Stimulated activated CD8-positive, alpha-beta memory T cell treated with anti-CD3 and anti-CD28 coated beads, Interleukin-4, amount 100 ng/mL, for 4 hours (primary cell): ENCODE measurements at regions not wholly inside any gene's neighbourhood (a gene's known extent, or its start where the extent isn't known, plus 50 kb on each side); places are given as distances from the start of the nearest gene placed in this dataset.
"Not testable (repeated sequence)": the region's sequence is repeated elsewhere in the genome, so short reads cannot be mapped to it uniquely, and the experiment has no call there.

Source experiments
- DNase-seq, 2 donors: peaks; one replicate each; pipeline ENCODE4 v3.0.0-alpha.2; 2020; ENCODE audit warnings: low read depth in 2 of 2, low spot score in 1 of 2

- no peak for DNase-seq
These were observed 1884.0 kb upstream of the CELF4 start for GRCh38 chr18:39449566-39449965.

DNA sequence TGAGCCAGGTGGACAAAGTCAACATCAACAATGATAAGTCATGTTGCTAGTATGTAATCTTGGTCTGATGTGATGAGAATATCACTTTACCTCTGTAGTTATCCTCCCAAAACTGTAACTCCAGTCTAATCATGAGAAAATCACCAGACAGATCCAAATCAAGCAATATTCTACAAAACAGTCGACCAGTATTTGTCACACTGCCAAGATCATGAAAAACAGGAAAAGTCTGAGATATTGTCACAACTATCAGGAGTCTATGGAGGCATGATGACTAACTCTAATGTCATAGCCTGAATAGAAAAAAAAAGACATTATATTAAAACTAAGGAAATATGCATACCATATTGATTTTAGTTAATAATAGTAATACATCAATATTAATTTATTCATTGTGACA is 1883.3 kb upstream of the CELF4 start:
- DNase-seq, result no peak

DNA sequence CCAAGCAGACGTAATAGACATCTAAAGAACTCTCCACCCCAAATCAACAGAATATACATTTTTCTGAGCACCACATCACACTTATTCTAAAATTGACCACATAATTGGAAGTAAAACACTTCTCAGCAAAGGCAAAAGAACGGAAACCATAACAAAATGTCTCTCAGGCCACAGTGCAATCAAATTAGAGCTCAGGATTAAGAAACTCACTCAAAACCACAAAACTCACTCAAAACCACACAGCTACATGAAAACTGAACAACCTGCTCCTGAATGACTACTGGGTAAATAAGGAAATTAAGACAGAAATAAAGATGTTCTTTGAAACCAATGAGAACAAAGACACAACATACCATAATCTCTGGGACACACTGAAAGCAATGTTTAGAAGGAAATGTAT is 1879.4 kb upstream of the CELF4 start:
- not testable (repeated sequence) for DNase-seq

DNA sequence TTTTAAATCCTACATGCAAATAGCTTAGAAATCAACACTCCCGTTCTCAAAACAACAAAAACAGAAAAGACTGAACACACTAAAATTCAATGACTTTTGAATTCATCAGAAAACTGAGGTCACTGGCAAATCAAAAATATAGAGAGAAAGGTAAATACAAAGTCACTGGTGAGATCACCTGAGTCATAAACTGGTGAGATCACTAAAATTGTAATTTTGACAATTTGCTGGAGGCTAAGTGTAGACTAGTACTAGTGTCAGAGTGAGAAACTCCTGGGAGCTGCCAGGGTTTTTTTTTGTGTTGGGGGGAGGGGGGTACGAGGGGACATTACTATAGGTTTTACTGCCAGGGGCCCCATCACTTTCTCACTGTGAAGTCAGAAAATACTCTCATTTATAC is 1876.0 kb upstream of the CELF4 start:
- DNase-seq, result no peak

DNA sequence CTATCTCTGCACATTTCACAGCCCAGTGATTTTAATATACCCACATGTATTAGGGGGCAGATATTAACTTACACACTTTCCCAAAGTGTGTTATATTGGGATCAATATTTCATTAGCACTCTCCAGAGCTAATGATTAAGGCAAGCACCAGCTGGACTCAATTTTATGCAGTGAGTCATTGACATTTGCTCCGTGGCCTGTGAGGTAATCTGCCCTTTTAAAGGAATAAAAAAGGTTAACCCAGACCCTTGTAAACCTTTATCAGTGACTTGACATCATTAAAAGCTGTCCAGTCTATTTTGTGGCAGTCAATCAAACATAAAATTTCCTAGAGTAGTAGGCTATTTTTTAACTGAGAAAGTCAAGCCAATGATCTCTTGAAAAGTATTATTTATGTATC is 1870.4 kb upstream of the CELF4 start:
- DNase-seq, result no peak

DNA sequence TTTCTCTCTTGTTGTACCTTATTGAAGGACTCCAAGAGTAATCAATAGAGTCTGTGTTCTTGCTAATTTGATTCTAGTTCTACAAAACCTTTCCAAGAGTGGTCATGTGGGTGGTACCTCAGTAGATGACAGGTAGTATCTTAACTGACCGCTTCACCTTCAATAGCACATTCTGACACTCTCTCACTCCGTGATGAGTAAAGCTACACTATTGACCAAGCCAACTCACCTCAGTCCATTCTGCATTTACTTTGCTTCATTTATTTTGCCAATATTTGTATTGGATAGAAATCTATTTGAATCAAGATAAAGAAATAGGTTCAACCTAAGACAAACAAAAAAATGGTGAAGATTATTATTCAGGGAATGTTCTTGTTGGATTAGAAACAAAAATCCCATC is 1869.6 kb upstream of the CELF4 start:
- DNase-seq, result no peak

DNA sequence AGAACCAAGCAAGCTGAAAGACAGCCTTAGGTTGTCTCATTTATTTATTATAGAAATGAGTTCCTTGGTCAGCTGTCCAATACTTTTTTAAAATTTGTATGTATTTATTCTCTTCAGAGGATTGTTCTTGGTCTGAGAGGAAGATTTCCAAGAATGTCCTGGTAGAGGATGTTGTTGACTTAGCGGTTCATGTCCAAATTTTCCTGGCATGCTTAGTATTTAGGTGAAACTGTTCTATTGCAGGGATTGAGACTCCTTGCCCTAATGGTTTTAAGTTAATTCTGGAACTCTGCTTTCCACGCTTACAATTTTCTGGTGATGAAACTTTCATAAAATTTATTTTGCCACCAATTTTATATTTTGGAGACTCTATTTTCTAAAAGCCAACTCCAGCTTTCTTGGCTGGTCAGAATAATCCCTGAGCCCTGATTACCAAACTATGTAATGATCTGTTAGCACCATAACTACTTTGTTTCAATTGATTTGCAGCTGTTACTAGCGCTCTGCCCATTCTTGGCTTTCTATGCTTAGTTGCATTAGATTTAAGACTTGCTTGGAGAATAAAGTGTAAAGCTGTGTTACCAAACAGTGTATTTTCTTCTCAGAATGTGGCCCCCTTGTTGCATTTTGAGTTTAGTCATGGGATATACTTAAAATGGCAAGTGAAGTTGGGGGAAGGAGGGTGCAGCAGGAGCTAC is 1868.8 kb upstream of the CELF4 start:
- DNase-seq, result no peak

DNA sequence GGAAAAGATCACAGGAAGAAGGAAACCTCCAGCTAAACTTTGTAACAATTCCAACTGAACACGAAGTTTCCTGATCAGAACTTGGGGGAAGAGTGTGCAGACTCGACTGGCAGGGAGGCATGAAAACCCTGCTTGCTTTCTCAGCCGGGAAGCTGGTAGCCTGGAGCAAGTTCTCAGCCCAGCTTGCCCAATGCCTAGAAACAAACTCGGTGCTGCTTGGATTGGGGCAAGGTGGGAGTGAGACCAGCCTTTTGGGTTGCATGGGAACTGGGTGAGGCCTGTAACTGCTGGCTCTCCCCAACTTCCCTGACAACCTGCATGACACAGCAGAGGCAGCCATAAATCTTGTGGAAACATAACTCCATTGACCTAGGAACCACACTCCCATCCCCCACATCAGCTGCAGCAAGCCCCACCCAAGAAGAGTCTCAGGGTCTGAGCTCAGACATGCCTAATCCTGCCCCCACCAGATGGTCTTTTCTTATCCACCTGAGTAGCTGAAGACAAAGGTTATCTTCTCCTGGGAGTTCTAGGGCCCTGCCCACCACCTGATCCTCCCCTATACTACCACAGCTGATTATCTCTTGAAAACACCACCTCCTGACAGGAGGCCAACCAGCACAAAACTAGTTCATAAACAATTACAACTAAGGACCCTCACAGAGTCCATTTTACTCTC is 1859.7 kb upstream of the CELF4 start:
- no peak for DNase-seq

DNA sequence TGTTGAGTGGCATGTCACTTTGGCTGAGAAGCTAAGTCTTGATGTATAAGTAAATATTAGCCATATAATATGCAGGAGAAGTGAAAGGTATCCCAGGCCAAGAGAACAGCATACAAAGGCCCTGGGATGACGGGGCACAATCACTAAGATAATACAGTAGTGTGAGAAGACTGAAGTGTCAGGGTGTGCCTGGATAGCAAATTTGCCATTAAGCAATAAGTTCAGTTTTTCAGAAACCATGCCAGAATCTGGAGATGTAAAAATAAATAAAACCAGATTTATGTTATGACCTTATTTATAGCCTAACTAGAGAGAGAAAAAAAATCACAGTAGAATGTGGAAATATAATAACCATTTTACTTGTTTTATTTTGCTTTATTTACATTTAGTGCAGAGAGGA is 1858.7 kb upstream of the CELF4 start:
- DNase-seq, result no peak

DNA sequence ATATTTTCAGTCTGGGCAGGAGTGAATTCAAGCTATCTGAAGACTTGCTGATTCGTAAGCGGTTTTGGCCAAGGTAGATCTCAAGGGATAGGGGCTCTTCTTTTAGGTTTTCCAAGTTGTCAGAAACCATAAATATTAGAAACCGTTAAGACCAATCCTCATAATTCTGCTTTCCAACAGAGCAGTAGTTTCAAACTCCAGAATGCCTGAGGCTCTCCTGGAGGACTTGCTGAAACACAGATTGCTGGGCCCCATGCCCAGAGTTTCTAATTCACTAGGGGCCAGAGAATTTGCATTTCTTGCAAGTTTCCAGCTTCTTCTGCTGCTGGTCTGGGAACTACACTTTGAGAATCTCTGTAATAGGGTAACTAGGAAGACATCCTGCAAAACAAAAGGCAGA is 1855.7 kb upstream of the CELF4 start:
- DNase-seq, result no peak

DNA sequence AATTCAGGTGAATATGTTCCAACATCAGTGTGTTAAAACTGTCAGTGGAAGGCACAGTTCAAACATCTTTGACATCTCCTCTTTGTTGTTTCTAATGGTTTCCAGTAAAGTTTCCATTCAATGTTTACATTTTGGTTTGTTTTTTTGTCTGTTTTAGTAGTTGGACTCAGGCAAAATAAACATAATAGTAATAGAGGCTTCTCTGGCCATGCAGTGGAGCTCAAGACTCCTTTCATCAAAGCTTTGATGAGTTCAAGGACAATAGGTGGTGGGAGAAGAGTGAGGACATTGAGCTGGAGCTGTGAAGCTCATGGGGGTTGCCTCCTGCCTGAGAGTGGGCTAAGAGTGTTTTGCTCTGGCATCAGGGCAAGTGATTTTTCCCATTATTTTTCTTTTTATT is 1853.7 kb upstream of the CELF4 start:
- no peak for DNase-seq

- no peak for DNase-seq
These were observed 1849.9 kb upstream of the CELF4 start for GRCh38 chr18:39415471-39415870.

DNA sequence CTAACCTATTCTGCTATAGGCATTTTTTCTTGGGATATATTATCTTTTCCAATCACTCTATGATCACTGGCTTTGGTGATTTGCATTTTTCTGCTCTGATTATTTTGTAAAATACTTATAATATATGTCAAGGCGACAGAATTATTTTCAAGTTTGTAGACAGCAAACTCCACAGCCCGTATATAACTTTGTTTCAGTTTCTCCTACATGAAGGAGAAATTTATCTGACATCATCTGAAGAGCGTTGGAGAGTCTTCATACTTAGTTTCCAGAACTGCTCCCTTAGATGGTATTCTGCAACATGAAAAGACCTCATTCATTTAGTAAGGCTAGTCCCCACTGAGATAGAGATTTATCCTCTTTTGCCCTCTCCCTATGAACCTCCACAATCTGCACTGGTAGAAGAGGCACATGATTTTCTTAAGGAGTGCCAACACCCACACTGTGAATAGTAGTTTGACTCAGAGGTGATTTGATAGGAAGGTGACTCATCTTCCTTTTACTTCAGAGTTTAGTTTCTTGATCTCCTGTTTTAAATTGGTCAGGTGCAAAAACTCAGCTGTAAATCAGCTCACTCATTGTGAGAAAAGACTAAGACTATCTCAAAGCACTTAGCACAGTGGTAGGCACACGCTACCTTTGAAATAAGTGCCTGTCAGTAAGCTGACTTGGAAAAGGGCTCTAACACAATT is 1848.6 kb upstream of the CELF4 start:
- DNase-seq, result no peak

DNA sequence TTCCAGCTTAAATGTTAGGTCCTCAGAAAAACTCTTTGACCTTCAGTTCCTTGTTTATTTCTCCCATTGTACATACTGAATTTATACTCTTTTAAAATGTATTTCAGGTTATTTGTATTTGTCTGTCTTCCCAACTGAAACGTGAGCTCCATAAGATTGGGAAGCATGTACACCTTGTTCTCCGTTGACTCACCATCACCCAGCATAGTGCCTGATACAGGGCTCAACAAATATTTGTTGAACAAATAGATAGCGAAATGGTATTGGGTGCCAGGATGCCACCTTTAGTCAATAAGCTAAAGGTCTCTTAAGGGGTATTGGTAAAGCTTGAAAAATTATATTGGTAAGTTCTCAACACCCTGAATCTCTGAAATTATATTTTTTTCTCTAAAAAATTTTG is 1841.3 kb upstream of the CELF4 start:
- no peak for DNase-seq

DNA sequence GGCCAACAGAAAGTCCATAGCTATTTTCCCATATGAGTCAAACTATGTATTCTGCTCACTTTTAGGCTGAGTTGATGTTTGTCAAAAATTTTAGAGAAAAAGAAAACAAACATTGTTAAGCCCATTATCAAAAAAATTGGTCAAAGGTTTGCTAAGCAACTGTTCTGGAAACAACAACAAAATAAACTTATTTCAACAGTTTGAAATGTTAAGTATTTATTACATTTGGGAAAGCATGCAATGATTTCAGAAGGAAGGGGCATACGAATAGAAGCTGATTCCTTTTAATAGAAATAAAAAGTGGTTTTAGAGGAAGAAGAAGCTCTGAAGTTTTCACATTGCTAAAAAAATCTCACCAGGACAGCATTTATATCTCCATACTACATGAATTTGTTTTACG is 1837.5 kb upstream of the CELF4 start:
- DNase-seq, result no peak

GRCh38 chr18:39399662-39400061 is 1834.1 kb upstream of the CELF4 start:
- no peak for DNase-seq

- no peak for DNase-seq
These were observed 1830.6 kb upstream of the CELF4 start for GRCh38 chr18:39396168-39396567.

- DNase-seq, result no peak
These were observed 1824.3 kb upstream of the CELF4 start for GRCh38 chr18:39389800-39390379.

DNA sequence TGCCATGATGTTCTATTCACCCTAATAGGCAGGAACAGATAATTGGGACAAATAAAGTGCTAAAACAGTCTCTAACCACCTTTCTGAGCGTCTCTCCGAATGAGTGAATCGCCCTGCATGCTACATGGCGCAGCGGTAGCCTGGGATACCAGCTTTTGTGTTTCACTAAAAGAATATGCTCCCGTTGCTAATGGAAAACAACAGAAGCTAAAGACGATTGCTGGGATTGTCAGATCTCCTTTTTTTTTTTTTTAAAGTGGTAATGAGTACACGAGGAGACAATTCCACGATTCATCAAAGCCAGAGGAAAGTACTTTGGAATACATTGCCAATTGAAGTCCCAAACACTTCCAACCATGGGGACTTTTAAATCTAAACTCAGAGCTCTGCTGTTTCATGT is 1815.3 kb upstream of the CELF4 start:
- DNase-seq, result no peak

- DNase-seq, result no peak
These were observed 1814.7 kb upstream of the CELF4 start for GRCh38 chr18:39380186-39380725.

GRCh38 chr18:39375066-39375465 is 1809.5 kb upstream of the CELF4 start:
- no peak for DNase-seq

DNA sequence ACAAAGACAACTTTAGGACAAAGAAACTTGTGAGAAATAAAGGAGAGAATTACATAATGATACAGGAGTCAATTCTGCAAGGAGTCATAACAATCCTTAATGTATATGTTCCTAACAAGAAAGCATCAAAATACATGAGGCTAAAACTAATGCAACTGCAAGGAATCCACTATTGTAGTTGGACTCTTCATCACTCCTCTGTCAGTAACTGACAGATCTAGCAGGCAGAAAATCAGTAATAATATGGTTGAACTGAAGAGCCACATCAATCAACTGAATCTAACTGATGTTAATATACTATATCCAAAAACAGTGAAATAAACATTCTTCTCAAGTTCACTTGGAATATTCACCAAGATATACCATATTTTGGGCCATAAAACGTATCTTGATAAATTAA is 1806.4 kb upstream of the CELF4 start:
- no peak for DNase-seq
